Thyroid gland (tissue), 4 donors: ENCODE measurements at regions not wholly inside any gene's neighbourhood (a gene's known extent, or its start where the extent isn't known, plus 50 kb on each side); places are given as distances from the start of the nearest gene placed in this dataset.

Experiments
- DNase-seq, 2 donors: peaks; one replicate each; pipeline ENCODE4 v3.0.0-alpha.2; 2019
- H3K27ac ChIP-seq, 3 donors: fragments of 200-600 bp; sonication (generic); 1 replicate in 2 of 3; 2 replicates in 1 of 3; pipeline ENCODE4 v1.5.1; 2016 to 2019; ENCODE audit warnings: mild to moderate bottlenecking in 1 of 3, moderate library complexity in 1 of 3
- H3K27me3 ChIP-seq: fragments of 200-600 bp; sonication (generic); one replicate; pipeline ENCODE4 v1.5.1; 2019
- H3K36me3 ChIP-seq, 2 donors: fragments of 200-600 bp; sonication (generic); one replicate each; pipeline ENCODE4 v1.5.1; 2016 to 2019
- H3K4me1 ChIP-seq, 2 donors: fragments of 200-600 bp; sonication (generic); one replicate each; pipeline ENCODE4 v1.5.1; 2017 to 2019
- H3K4me3 ChIP-seq, 3 donors: fragments of 200-600 bp; sonication (generic); replicated peaks in 1 of 3; 1 replicate in 2 of 3; 2 replicates in 1 of 3; pipeline ENCODE4 v1.5.1; 2016; ENCODE audit warnings: mild to moderate bottlenecking in 1 of 3
- H3K9me3 ChIP-seq: fragments of 200-600 bp; sonication (generic); one replicate; pipeline ENCODE4 v1.5.1; 2017
- CTCF ChIP-seq, 6 experiments: fragments of 200-600 bp in 3 of 6; fragments of 450-650 bp in 3 of 6; sonication (generic) in 3 of 6; IDR thresholded peaks; one replicate each; pipeline ENCODE4 v1.5.1; 2016 to 2019; ENCODE audit warnings: antibody characterized with exemption in 6 of 6, mild to moderate bottlenecking in 2 of 6, inconsistent platforms in 1 of 6, moderate library complexity in 1 of 6
- POLR2A ChIP-seq, 2 donors: fragments of 450-650 bp; IDR thresholded peaks; one replicate each; pipeline ENCODE4 v1.6.1; 2017; ENCODE audit warnings: antibody characterized with exemption in 2 of 2, mild to moderate bottlenecking in 2 of 2, moderate library complexity in 1 of 2
- whole genome bisulfite sequencing, 2 donors: methylation state at CpG; one replicate each; pipeline ENCODE4 v1.1.5; 2017; 5-methylcytosine and 5-hydroxymethylcytosine counted together
- intact Hi-C: fragments of 100-400 bp; cut with DNase I; formaldehyde crosslinking; loops from one replicate; pipeline ENCODE4 v1.15.1; 2023

GRCh38 chr2:100208141-100208770, 65.9 kb upstream of the AFF3 start:
- intact Hi-C loops = no loop called here
- H3K4me3 ChIP-seq = no peak overlapping the region
- peaks cover 2 to 6% of the 10 kb centered on the region in 2 donors for H3K4me1 ChIP-seq
- WGBS, 2 donors = 85 to 87% methylated on average over 13 of the region's 13 CpGs
- no peaks in the 10 kb centered on the region for H3K9me3 ChIP-seq
- no peak for DNase-seq
- H3K27ac ChIP-seq = no peak overlapping the region
- no peaks in the 10 kb centered on the region for H3K36me3 ChIP-seq
- no peaks in the 10 kb centered on the region for H3K27me3 ChIP-seq
- TF ChIP-seq POLR2A (IDR thresholded peaks at IDR 0.05) (no peak), CTCF (IDR thresholded peaks at IDR 0.05) (no peak)

GRCh38 chr2:100207411-100207885, 65.1 kb upstream of the AFF3 start:
- no peaks in the 10 kb centered on the region for H3K9me3 ChIP-seq
- H3K4me1 ChIP-seq = no peaks in the 10 kb centered on the region
- intact Hi-C loops = no loop called here
- 75 to 76% methylated on average over 5 to 6 of the region's 6 CpGs for WGBS, 2 donors
- no peak overlapping the region for H3K4me3 ChIP-seq
- H3K27ac ChIP-seq = no peak overlapping the region
- DNase-seq = no peak
- no peaks in the 10 kb centered on the region for H3K36me3 ChIP-seq
- no peaks in the 10 kb centered on the region for H3K27me3 ChIP-seq
- TF ChIP-seq CTCF (IDR thresholded peaks at IDR 0.05) (no peak), POLR2A (IDR thresholded peaks at IDR 0.05) (no peak)

- intact Hi-C loops = no loop called here
- no peak for TF ChIP-seq POLR2A (IDR thresholded peaks at IDR 0.05)
- no peak for TF ChIP-seq CTCF (IDR thresholded peaks at IDR 0.05)
- Histone ChIP-seq H3K4me1 (no peaks in the 10 kb centered on the region), H3K36me3 (no peaks in the 10 kb centered on the region), H3K27ac (no peak overlapping the region), H3K9me3 (no peaks in the 10 kb centered on the region), H3K27me3 (no peaks in the 10 kb centered on the region), H3K4me3 (no peak overlapping the region)
- DNase-seq = no peak
- WGBS, 2 donors = 97 to 98% methylated on average over 3 of the region's 3 CpGs
Measured at GRCh38 chr2:100206731-100207255, 64.4 kb upstream of the AFF3 start.

- 84 to 92% methylated on average over 7 of the region's 7 CpGs for WGBS, 2 donors
- no peaks in the 10 kb centered on the region for H3K9me3 ChIP-seq
- TF ChIP-seq POLR2A (IDR thresholded peaks at IDR 0.05) (no peak), CTCF (IDR thresholded peaks at IDR 0.05) (no peak)
- intact Hi-C loops = no loop called here
- no peaks in the 10 kb centered on the region for H3K27me3 ChIP-seq
- no peak for DNase-seq
- no peak overlapping the region for H3K27ac ChIP-seq
- peaks cover 0 to 4% of the 10 kb centered on the region in 2 donors for H3K4me1 ChIP-seq
- H3K36me3 ChIP-seq = no peaks in the 10 kb centered on the region
- no peak overlapping the region for H3K4me3 ChIP-seq
Measured at GRCh38 chr2:100205174-100205573, 62.8 kb upstream of the AFF3 start.

- no peak overlapping the region for H3K27ac ChIP-seq
- H3K27me3 ChIP-seq = no peaks in the 10 kb centered on the region
- TF ChIP-seq POLR2A (IDR thresholded peaks at IDR 0.05) (no peak), CTCF (IDR thresholded peaks at IDR 0.05) (no peak)
- DNase-seq = no peak
- H3K4me3 ChIP-seq = no peak overlapping the region
- no peaks in the 10 kb centered on the region for H3K36me3 ChIP-seq
- H3K4me1 ChIP-seq = peaks cover 15 to 22% of the 10 kb centered on the region in 2 donors
- H3K9me3 ChIP-seq = no peaks in the 10 kb centered on the region
- WGBS, 2 donors = 91 to 93% methylated on average over 6 of the region's 6 CpGs
- intact Hi-C loops = no loop called here
Measured at GRCh38 chr2:100202567-100202966, 60.2 kb upstream of the AFF3 start.
